ENCODE measurements at regions not wholly inside any gene's neighbourhood (a gene's known extent, or its start where the extent isn't known, plus 50 kb on each side); places are given as distances from the start of the nearest gene placed in this dataset.
"Not testable (repeated sequence)": the region's sequence is repeated elsewhere in the genome, so short reads cannot be mapped to it uniquely, and the experiment has no call there.

GRCh38 chr4:30148828-30149227, 571.3 kb upstream of the PCDH7 start:
- not testable (repeated sequence) for DNase-seq (ENCODE audit: low spot score)

GRCh38 chr4:30149539-30149938, 570.6 kb upstream of the PCDH7 start:
- DNase-seq (ENCODE audit: low spot score): not testable (repeated sequence)

- no peak for DNase-seq (ENCODE audit: low spot score)
Observed at GRCh38 chr4:30153427-30153826, 566.7 kb upstream of the PCDH7 start.

GRCh38 chr4:30160140-30160539, 560.0 kb upstream of the PCDH7 start:
- no peak for DNase-seq (ENCODE audit: low spot score)

GRCh38 chr4:30172416-30172815, 547.8 kb upstream of the PCDH7 start:
- DNase-seq (ENCODE audit: low spot score): no peak

- no peak for DNase-seq (ENCODE audit: low spot score)
Observed at GRCh38 chr4:30181512-30181911, 538.7 kb upstream of the PCDH7 start.

- DNase-seq (ENCODE audit: low spot score): no peak
Observed at GRCh38 chr4:30181918-30182317, 538.3 kb upstream of the PCDH7 start.

- no peak for DNase-seq (ENCODE audit: low spot score)
Observed at GRCh38 chr4:30182786-30183185, 537.4 kb upstream of the PCDH7 start.

- DNase-seq (ENCODE audit: low spot score): no peak
Observed at GRCh38 chr4:30191902-30192301, 528.3 kb upstream of the PCDH7 start.

- DNase-seq (ENCODE audit: low spot score): no peak
Observed at GRCh38 chr4:30207389-30207788, 512.8 kb upstream of the PCDH7 start.

- DNase-seq (ENCODE audit: low spot score): no peak
Observed at GRCh38 chr4:30208731-30209435, 511.3 kb upstream of the PCDH7 start.

GRCh38 chr4:30215973-30216372, 504.2 kb upstream of the PCDH7 start:
- not testable (repeated sequence) for DNase-seq (ENCODE audit: low spot score)

- DNase-seq (ENCODE audit: low spot score): no peak
Observed at GRCh38 chr4:30245140-30245539, 475.0 kb upstream of the PCDH7 start.

- no peak for DNase-seq (ENCODE audit: low spot score)
Observed at GRCh38 chr4:30256116-30256832, 463.9 kb upstream of the PCDH7 start.

- no peak for DNase-seq (ENCODE audit: low spot score)
Observed at GRCh38 chr4:30258949-30259348, 461.2 kb upstream of the PCDH7 start.

GRCh38 chr4:30262379-30262778, 457.8 kb upstream of the PCDH7 start:
- no peak for DNase-seq (ENCODE audit: low spot score)

- DNase-seq (ENCODE audit: low spot score): no peak
Observed at GRCh38 chr4:30264465-30264864, 455.7 kb upstream of the PCDH7 start.

GRCh38 chr4:30265716-30266115, 454.5 kb upstream of the PCDH7 start:
- DNase-seq (ENCODE audit: low spot score): no peak

- DNase-seq (ENCODE audit: low spot score): no peak
Observed at GRCh38 chr4:30268370-30268769, 451.8 kb upstream of the PCDH7 start.

- DNase-seq (ENCODE audit: low spot score): no peak
Observed at GRCh38 chr4:30269850-30270249, 450.3 kb upstream of the PCDH7 start.

- no peak for DNase-seq (ENCODE audit: low spot score)
Observed at GRCh38 chr4:30281986-30282385, 438.2 kb upstream of the PCDH7 start.

- DNase-seq (ENCODE audit: low spot score): no peak
Observed at GRCh38 chr4:30283336-30283735, 436.8 kb upstream of the PCDH7 start.

- DNase-seq (ENCODE audit: low spot score): no peak
Observed at GRCh38 chr4:30294295-30294694, 425.9 kb upstream of the PCDH7 start.

GRCh38 chr4:30295652-30296051, 424.5 kb upstream of the PCDH7 start:
- DNase-seq (ENCODE audit: low spot score): no peak

Measured in HuH-7.5 (cell line).